H1 (cell line): ENCODE measurements at regions not wholly inside any gene's neighbourhood (a gene's known extent, or its start where the extent isn't known, plus 50 kb on each side); places are given as distances from the start of the nearest gene placed in this dataset.
A peak's percentile ranks its signal among the peaks of the same experiment; 100 is the strongest.

Source experiments
- BRCA1 ChIP-seq: IDR thresholded peaks from 2 replicates; pipeline ENCODE4 v1.6.1; 2012; ENCODE audit warnings: low read depth, low read length, improper control_type of control experiment
- CHD1 ChIP-seq: IDR thresholded peaks from 2 replicates; pipeline ENCODE4 v1.6.1; 2012; ENCODE audit warnings: low read depth, low read length, improper control_type of control experiment
- CHD2 ChIP-seq: IDR thresholded peaks from 2 replicates; pipeline ENCODE4 v1.6.1; 2012; ENCODE audit warnings: low read length, improper control_type of control experiment
- CREB1 ChIP-seq: IDR thresholded peaks from 2 replicates; pipeline ENCODE4 v1.6.1; 2012; ENCODE audit warnings: inconsistent platforms
- EGR1 ChIP-seq: IDR thresholded peaks from 2 replicates; pipeline ENCODE4 v1.6.1; 2011; ENCODE audit warnings: low read depth, low read length, borderline replicate concordance
- EP300 ChIP-seq, 2 experiments: IDR thresholded peaks; 1 replicate in 1 of 2; 2 replicates in 1 of 2; pipeline ENCODE4 v1.6.1; 2011 to 2012; ENCODE audit warnings: low read depth in 2 of 2, low read length in 2 of 2, mild to moderate bottlenecking in 2 of 2, borderline replicate concordance in 1 of 2, inconsistent platforms in 1 of 2, moderate library complexity in 1 of 2
- GABPA ChIP-seq: IDR thresholded peaks from 2 replicates; pipeline ENCODE4 v1.6.1; 2011; ENCODE audit warnings: mild to moderate bottlenecking, low read length, moderate library complexity, borderline replicate concordance; ENCODE audit not compliant: insufficient read depth
- GTF2F1 ChIP-seq: IDR thresholded peaks from 2 replicates; pipeline ENCODE4 v1.6.1; 2012; ENCODE audit warnings: low read depth, low read length, improper control_type of control experiment, borderline replicate concordance
- HDAC2 ChIP-seq, 2 experiments: fragments of 300-600 bp in 1 of 2; sonication (generic) in 1 of 2; IDR thresholded peaks; 2 replicates each; pipeline ENCODE4 v1.6.1; 2011 to 2012; ENCODE audit warnings: low read depth in 2 of 2, low read length in 2 of 2, mild to moderate bottlenecking in 2 of 2, moderate library complexity in 2 of 2, borderline replicate concordance in 1 of 2, inconsistent platforms in 1 of 2
- HDAC6 ChIP-seq: IDR thresholded peaks from one replicate; pipeline ENCODE4 v1.7.1; 2012; ENCODE audit warnings: low read depth, mild to moderate bottlenecking, inconsistent platforms, low read length, moderate library complexity
- KDM1A ChIP-seq: fragments of 200-600, 300-600 bp; sonication (generic); IDR thresholded peaks from 2 replicates; pipeline ENCODE4 v1.7.1; 2016; ENCODE audit warnings: mild to moderate bottlenecking, low read length, borderline replicate concordance
- NANOG ChIP-seq: IDR thresholded peaks from 2 replicates; pipeline ENCODE4 v1.6.1; 2011; ENCODE audit warnings: low read length, low read depth, mild to moderate bottlenecking, inconsistent platforms; ENCODE audit not compliant: insufficient read depth, poor library complexity, severe bottlenecking
- SIRT6 ChIP-seq: IDR thresholded peaks from one replicate; pipeline ENCODE4 v1.7.1; 2012; ENCODE audit warnings: low read length, inconsistent platforms
- SUZ12 ChIP-seq: fragments of 200-600 bp; sonication (generic); IDR thresholded peaks from 2 replicates; pipeline ENCODE4 v1.6.1; 2012; ENCODE audit warnings: mild to moderate bottlenecking, inconsistent platforms, low read length, moderate library complexity, mixed read lengths
- TAF7 ChIP-seq: optimal IDR thresholded peaks from 2 replicates; pipeline ENCODE3; 2011; ENCODE audit warnings: low read depth, mild to moderate bottlenecking, inconsistent platforms, low read length, moderate library complexity, borderline replicate concordance
- TBP ChIP-seq: IDR thresholded peaks from 2 replicates; pipeline ENCODE4 v1.6.1; 2011; ENCODE audit warnings: low read depth, low read length, improper control_type of control experiment
- TCF12 ChIP-seq: IDR thresholded peaks from 2 replicates; pipeline ENCODE4 v1.6.1; 2011; ENCODE audit warnings: low read depth, mild to moderate bottlenecking, low read length
- TF ChIP-seq, protein P1 (sequence below): IDR thresholded peaks from 2 replicates; pipeline ENCODE4 v1.6.1; 2011; ENCODE audit warnings: low read depth, mild to moderate bottlenecking, low read length; ENCODE audit not compliant: insufficient read depth
- TF ChIP-seq, protein P2 (sequence below), 3 experiments: IDR thresholded peaks; 1 replicate in 2 of 3; 2 replicates in 1 of 3; pipeline versions ENCODE4 v1.5.1 to v1.6.1; 2011; ENCODE audit warnings: low read length in 3 of 3, mild to moderate bottlenecking in 3 of 3, inconsistent platforms in 2 of 3, low read depth in 1 of 3, moderate library complexity in 1 of 3; ENCODE audit not compliant: insufficient read depth in 1 of 3; ENCODE audit errors: control extremely low read depth in 1 of 3

DNA sequence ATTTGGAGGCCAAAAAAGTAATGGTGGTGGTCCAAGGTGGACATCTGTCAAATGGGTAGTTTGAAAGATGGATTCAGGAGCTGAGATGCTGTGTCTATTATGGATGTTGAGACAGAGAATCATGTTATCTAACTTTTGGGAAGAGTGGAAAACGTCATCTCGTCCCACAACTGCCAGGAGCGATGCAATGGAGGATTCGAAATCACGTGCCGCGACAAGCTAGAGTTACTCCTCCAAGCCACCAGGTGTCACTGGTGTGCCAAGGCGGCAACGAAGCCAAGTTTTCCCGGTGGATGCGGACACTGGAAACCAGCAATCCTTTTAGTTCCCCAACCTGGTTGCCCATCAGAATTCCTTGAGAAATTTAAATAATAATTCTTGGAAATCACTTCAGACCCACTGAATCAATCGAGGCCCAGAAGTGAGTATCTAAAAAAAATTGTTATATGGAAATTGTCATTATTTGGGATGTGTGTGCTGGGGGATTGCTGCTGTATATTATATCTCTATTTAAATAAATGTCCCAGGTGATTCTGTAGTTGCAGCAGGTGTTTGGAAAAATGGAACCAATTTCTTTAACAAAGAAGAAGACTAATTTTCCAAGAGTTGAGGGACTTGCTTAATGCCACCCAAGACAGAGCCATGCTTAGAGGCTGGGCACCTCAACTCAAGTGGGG, 206.1 kb downstream of the HAPSTR1 start (continued):
- no peak for TF ChIP-seq BRCA1
- TF ChIP-seq, protein P1, sequence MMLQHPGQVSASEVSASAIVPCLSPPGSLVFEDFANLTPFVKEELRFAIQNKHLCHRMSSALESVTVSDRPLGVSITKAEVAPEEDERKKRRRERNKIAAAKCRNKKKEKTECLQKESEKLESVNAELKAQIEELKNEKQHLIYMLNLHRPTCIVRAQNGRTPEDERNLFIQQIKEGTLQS = peak; percentile 81
- TF ChIP-seq EGR1 = no peak
- no peak for TF ChIP-seq TBP
- TF ChIP-seq GTF2F1 = no peak
- no peak for TF ChIP-seq HDAC6
- no peak for TF ChIP-seq SIRT6
- TF ChIP-seq SUZ12 = no peak
- no peak for TF ChIP-seq NANOG
- no peak for TF ChIP-seq CHD2
- no peak for TF ChIP-seq HDAC2 (IDR thresholded peaks at IDR 0.05; ENCODE audit: borderline replicate concordance in 1 of 2, low read depth in 2 of 2, low read length in 2 of 2)
- TF ChIP-seq CREB1 = no peak
- no peak for TF ChIP-seq GABPA
- no peak for TF ChIP-seq EP300 (IDR thresholded peaks at IDR 0.05; ENCODE audit: borderline replicate concordance in 1 of 2, low read depth in 2 of 2, low read length in 2 of 2)
- TF ChIP-seq, protein P2, sequence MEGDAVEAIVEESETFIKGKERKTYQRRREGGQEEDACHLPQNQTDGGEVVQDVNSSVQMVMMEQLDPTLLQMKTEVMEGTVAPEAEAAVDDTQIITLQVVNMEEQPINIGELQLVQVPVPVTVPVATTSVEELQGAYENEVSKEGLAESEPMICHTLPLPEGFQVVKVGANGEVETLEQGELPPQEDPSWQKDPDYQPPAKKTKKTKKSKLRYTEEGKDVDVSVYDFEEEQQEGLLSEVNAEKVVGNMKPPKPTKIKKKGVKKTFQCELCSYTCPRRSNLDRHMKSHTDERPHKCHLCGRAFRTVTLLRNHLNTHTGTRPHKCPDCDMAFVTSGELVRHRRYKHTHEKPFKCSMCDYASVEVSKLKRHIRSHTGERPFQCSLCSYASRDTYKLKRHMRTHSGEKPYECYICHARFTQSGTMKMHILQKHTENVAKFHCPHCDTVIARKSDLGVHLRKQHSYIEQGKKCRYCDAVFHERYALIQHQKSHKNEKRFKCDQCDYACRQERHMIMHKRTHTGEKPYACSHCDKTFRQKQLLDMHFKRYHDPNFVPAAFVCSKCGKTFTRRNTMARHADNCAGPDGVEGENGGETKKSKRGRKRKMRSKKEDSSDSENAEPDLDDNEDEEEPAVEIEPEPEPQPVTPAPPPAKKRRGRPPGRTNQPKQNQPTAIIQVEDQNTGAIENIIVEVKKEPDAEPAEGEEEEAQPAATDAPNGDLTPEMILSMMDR (IDR thresholded peaks at IDR 0.05; ENCODE audit: control extremely low read depth in 1 of 3, insufficient read depth in 1 of 3, low read depth in 1 of 3, low read length in 3 of 3) = peak; percentile 81 to 96 (median 93)
- no peak for TF ChIP-seq CHD1
- TF ChIP-seq KDM1A = no peak
- no peak for TF ChIP-seq TCF12
- no peak for TF ChIP-seq TAF7
